SU-DHL-6 (cell line): ENCODE measurements at regions not wholly inside any gene's neighbourhood (a gene's known extent, or its start where the extent isn't known, plus 50 kb on each side); places are given as distances from the start of the nearest gene placed in this dataset.

ENCODE experiments used
- CTCF ChIP-seq: fragments of 200-600 bp; sonication (generic); IDR thresholded peaks from one replicate; pipeline ENCODE4 v1.5.1; 2017; ENCODE audit warnings: antibody characterized with exemption, mild to moderate bottlenecking, low read length, moderate library complexity; ENCODE audit not compliant: insufficient read depth, poor library complexity, severe bottlenecking
- EZH2phosphoT487 ChIP-seq: fragments of 200-600 bp; sonication (generic), shearing (Covaris generic); conservative IDR thresholded peaks from 2 replicates; pipeline ENCODE4 v1.6.1; 2018; ENCODE audit warnings: mild to moderate bottlenecking, antibody characterized with exemption, low read length, moderate library complexity, mixed read lengths

GRCh38 chr9:28699632-28700031 is 1126.4 kb upstream of the C9orf72 start:
- TF ChIP-seq CTCF: no peak
- TF ChIP-seq EZH2phosphoT487: no peak
